Ectodermal cell (in vitro differentiated cells): ENCODE measurements at regions not wholly inside any gene's neighbourhood (a gene's known extent, or its start where the extent isn't known, plus 50 kb on each side); places are given as distances from the start of the nearest gene placed in this dataset.

Source experiments
- H3K27ac ChIP-seq: 2 replicates; pipeline ENCODE4 v1.7.0; 2013; ENCODE audit warnings: mild to moderate bottlenecking, low read depth, low read length; ENCODE audit not compliant: insufficient read depth, poor library complexity, severe bottlenecking
- H3K27me3 ChIP-seq: 2 replicates; pipeline ENCODE4 v1.7.0; 2013; ENCODE audit warnings: mild to moderate bottlenecking, low read length; ENCODE audit not compliant: insufficient read depth, control insufficient read depth, poor library complexity, severe bottlenecking
- H3K36me3 ChIP-seq: one replicate; pipeline ENCODE4 v1.7.0; 2013; ENCODE audit warnings: low read length; ENCODE audit not compliant: control insufficient read depth, insufficient read depth
- H3K4me1 ChIP-seq: one replicate; pipeline ENCODE4 v1.7.0; 2013; ENCODE audit warnings: low read length; ENCODE audit not compliant: control insufficient read depth, insufficient read depth
- H3K4me3 ChIP-seq: 2 replicates; pipeline ENCODE4 v1.7.0; 2013; ENCODE audit warnings: low read depth, low read length, control low read depth; ENCODE audit not compliant: insufficient read depth
- H3K9me3 ChIP-seq: 2 replicates; pipeline ENCODE4 v1.7.0; 2013; ENCODE audit warnings: mild to moderate bottlenecking, low read length, moderate library complexity; ENCODE audit not compliant: control insufficient read depth
- WGBS, 2 experiments: methylation state at CpG; one replicate each; pipeline ENCODE4 v1.1.7; 2013; ENCODE audit warnings: missing lambda C conversion rate in 2 of 2; 5-methylcytosine and 5-hydroxymethylcytosine counted together

DNA sequence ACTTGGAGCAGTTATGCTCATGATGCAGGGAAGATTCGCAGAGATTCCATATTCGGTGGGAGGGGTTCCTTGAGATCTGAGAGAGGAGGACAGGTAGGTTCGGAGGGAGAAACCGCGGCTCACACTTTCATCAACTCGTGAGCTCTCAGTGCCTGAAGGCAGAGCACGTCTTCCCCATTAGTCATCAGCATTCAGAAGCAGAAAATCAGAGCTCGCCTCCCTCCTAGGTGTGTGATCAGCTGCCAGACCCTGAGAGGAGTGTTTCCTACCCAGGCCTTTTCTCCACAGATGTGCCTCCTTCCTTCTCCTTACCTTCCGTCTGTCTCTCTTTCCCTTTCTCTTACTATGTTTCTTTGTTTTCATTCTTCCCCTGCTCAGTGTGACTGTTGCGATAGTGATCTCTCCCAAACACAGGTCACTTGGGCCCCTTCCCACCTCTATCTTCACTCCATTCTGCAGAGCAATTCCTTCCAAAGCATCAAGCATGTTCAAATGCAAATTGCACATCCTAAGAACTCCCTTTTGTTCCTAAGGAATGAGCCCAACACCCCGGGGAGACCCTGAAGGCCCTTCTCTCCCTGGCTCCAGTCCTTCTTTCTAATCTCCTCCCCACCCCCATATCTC lies 389.5 kb downstream of the UQCRFS1 start:
- H3K4me3 ChIP-seq = no peak overlapping the region
- H3K9me3 ChIP-seq = no peaks in the 10 kb centered on the region
- H3K36me3 ChIP-seq = no peaks in the 10 kb centered on the region
- peaks cover 10% of the 10 kb centered on the region for H3K4me1 ChIP-seq
- no peaks in the 10 kb centered on the region for H3K27me3 ChIP-seq
- H3K27ac ChIP-seq = no peak overlapping the region
- WGBS, 2 experiments = 31 to 33% methylated on average over 11 of the region's 11 CpGs

DNA sequence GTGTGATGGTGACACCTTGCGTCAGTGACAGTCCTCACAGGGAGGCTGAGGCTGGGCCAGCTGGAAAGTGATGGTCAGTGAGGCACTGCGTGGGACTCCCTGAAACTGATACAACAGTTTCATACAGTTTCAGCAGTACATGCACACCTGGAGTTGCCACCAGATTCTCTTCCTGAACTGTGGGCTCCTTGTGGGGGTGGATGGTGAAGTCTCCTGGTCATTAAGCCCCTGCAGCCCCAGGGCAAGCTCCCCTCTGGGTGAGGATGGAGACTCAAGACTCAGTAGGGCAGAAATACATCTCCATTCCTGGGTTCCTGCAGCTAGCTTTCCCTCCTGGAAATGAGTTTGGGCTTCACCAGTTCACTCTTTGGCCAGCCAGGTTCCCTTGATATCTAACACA lies 392.7 kb downstream of the UQCRFS1 start:
- WGBS, 2 experiments = 90 to 96% methylated on average over 2 of the region's 2 CpGs
- H3K27ac ChIP-seq = no peak overlapping the region
- H3K36me3 ChIP-seq = no peaks in the 10 kb centered on the region
- H3K27me3 ChIP-seq = no peaks in the 10 kb centered on the region
- no peaks in the 10 kb centered on the region for H3K9me3 ChIP-seq
- H3K4me1 ChIP-seq = peaks cover 10% of the 10 kb centered on the region
- H3K4me3 ChIP-seq = no peak overlapping the region

DNA sequence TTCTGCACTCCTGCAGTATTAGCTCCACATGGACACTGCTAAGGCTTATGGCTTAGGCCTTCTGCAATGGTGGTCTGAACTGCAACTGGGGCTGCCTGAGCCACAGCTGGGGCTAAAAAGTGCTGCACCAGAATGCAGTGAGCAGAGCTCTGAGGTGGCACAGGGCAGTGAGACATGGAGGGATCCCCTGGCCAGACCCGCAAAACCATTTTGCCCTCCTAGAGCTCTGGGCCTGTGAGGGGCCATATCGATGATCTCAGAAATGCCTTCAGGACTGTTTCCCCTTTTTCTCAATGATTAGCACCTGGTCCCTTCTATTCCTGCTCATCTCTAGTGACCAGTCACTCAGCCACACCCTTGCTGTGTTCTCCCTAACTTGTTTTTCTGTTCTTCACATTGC lies 397.7 kb downstream of the UQCRFS1 start:
- H3K9me3 ChIP-seq = no peaks in the 10 kb centered on the region
- H3K4me1 ChIP-seq = no peaks in the 10 kb centered on the region
- H3K27me3 ChIP-seq = no peaks in the 10 kb centered on the region
- no peak overlapping the region for H3K4me3 ChIP-seq
- WGBS, 2 experiments = 66 to 70% methylated on average over 2 of the region's 2 CpGs
- H3K27ac ChIP-seq = no peak overlapping the region
- H3K36me3 ChIP-seq = no peaks in the 10 kb centered on the region

DNA sequence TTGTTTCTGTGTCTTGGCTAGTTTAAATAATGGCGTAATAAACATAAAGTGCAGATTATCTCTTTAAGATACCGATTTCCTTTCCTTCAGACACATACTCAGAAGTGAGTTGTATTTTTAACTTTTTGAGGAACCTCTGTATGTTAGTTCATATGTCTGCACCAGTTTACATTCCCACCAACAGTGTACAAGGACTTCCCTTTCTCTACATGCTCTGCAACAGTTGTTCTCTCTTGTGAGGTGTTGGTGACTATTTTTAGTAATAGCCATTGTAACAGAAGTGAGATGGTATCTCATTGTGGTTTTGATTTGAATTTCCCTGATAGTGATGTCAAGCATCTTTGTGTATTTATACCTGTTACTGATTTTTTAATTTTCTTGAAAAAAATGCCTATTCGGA lies 418.6 kb downstream of the UQCRFS1 start:
- Histone ChIP-seq H3K36me3 (no peaks in the 10 kb centered on the region), H3K4me1 (no peaks in the 10 kb centered on the region), H3K4me3 (no peak overlapping the region), H3K27me3 (peaks cover 41% of the 10 kb centered on the region), H3K27ac (no peak overlapping the region), H3K9me3 (no peaks in the 10 kb centered on the region)
- 92% methylated on average over 2 of the region's 3 CpGs; no CpG with 5 or more reads in 1 of the 2 experiments for WGBS, 2 experiments

DNA sequence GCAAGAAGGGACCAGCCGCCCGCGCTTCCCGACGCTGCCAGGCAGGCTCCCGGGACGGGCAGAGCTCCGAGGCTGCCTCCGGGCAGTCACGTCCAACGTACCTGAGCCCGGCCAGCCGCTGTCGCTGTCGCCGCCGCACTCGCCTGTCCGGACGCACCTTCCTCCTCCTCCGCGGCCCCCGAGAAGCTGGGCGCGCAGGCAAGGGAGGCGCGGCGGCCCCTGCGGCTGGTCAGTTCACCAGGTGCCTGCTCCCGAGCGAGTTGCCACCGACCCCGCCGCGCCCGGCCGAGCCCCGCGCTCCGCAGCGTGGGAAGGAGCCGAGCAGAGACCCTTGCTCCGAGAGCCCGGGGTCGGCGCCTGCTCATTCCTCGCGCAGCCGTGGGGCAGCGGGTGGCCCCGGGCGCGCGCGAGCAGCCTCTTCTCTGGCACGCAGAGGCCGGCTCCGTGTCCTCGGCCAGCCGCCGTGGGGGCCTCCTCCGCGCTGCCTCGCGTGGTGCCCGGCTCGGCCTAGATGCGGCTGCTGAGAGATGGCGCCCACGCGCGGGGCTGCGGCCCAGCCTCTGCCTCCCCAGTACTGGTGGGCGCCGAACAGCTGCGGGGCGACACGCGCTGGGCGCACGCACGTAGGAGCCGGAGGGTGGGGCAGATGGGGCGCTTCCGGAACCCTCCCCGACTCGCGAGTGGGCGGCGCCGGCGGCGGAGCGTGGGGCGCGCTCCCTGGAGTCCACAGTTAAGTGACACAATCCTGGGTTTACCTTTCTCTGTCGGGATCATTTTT lies 419.4 kb downstream of the UQCRFS1 start:
- WGBS, 2 experiments = 4% methylated on average over 97 of the region's 97 CpGs
- H3K4me3 ChIP-seq = peak overlapping the region; percentile 47
- no peaks in the 10 kb centered on the region for H3K4me1 ChIP-seq
- no peaks in the 10 kb centered on the region for H3K36me3 ChIP-seq
- peaks cover 41% of the 10 kb centered on the region for H3K27me3 ChIP-seq
- no peaks in the 10 kb centered on the region for H3K9me3 ChIP-seq
- no peak overlapping the region for H3K27ac ChIP-seq

DNA sequence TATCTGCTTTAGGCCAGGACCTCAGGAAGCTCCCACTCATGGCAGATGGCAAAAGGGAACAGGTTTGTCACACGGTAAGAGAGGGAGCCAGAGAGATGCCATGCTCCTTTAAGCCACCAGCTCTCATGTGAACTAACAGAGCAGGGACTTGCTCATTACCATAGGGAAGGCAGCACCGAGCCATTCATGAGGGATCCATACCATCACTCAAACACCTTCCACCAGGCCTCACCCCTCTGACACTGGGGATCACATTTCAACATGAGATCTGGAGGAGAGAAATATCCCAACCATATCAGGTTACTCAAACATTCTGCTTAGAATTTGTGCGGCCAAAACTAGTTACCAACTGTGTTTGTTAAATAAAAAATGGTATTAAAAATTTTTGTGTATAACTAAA lies 427.0 kb downstream of the UQCRFS1 start:
- no peaks in the 10 kb centered on the region for H3K36me3 ChIP-seq
- no peak overlapping the region for H3K4me3 ChIP-seq
- WGBS, 2 experiments = 21 to 28% methylated on average over 2 to 3 of the region's 3 CpGs
- H3K4me1 ChIP-seq = no peaks in the 10 kb centered on the region
- no peak overlapping the region for H3K27ac ChIP-seq
- no peaks in the 10 kb centered on the region for H3K27me3 ChIP-seq
- no peaks in the 10 kb centered on the region for H3K9me3 ChIP-seq

DNA sequence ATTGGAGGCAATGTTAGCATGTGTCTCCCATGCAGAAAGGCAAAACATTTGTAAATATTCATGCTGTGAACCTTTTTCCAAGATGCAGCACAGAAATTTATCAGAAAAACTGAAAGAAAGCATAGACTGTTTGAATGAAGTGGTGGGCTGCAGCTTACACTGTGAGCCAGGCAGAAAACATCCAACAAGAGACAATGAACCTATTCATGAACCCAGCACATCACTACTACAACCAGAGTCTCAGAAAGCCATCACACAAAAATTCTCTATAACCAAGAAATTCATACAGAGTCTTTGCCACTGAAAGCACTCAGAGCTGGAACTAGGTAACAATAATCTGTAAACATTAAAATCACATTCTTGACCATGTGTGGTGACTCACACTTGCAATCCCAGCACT lies 448.9 kb downstream of the UQCRFS1 start:
- Histone ChIP-seq H3K4me3 (no peak overlapping the region), H3K36me3 (no peaks in the 10 kb centered on the region), H3K4me1 (no peaks in the 10 kb centered on the region), H3K27ac (no peak overlapping the region), H3K27me3 (no peaks in the 10 kb centered on the region), H3K9me3 (peaks cover 3% of the 10 kb centered on the region)

DNA sequence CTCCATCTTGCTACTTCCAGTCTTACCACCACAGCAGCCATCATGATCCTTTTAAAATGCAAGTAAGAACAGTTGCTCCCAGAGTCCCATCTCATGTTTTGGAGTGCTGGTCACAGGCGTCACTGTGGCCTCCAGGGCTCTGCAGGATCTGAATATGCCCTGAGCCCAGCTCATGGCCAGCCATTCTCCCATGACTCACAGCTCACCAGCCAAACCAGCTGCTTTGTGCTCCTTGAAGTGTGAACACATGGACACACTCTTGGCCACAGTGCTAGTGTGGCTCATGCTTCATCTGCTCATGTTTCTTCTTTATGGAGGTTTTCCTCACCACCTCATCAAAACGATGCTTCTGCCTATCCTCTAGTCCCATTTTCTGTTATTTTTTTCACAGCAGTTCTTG lies 466.5 kb downstream of the UQCRFS1 start:
- Histone ChIP-seq H3K9me3 (no peaks in the 10 kb centered on the region), H3K4me3 (no peak overlapping the region), H3K27me3 (no peaks in the 10 kb centered on the region), H3K4me1 (no peaks in the 10 kb centered on the region), H3K36me3 (no peaks in the 10 kb centered on the region), H3K27ac (no peak overlapping the region)
- 93 to 95% methylated on average over 2 of the region's 2 CpGs for WGBS, 2 experiments

DNA sequence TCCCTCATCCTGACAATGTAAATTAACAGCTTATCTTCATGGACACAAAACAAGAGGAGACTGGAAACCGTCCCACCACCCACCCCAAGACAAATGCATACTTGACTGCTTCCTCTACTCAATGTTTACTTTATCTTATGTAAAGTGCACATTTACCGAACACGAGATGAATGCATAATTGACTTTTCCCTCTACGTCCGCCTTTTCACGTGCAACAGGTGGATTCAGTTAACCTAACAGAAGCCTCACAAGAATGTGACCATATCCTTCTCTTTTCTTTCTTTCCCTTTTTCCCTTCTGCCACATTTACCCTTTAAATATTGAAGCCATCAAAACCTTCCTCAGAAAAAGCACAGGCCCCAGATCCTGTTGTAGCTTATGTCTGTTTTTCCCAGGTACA lies 468.0 kb downstream of the UQCRFS1 start:
- no peak overlapping the region for H3K4me3 ChIP-seq
- WGBS, 2 experiments = 85% methylated on average over 6 of the region's 6 CpGs
- H3K27me3 ChIP-seq = no peaks in the 10 kb centered on the region
- no peaks in the 10 kb centered on the region for H3K36me3 ChIP-seq
- H3K27ac ChIP-seq = no peak overlapping the region
- H3K4me1 ChIP-seq = no peaks in the 10 kb centered on the region
- H3K9me3 ChIP-seq = no peaks in the 10 kb centered on the region

DNA sequence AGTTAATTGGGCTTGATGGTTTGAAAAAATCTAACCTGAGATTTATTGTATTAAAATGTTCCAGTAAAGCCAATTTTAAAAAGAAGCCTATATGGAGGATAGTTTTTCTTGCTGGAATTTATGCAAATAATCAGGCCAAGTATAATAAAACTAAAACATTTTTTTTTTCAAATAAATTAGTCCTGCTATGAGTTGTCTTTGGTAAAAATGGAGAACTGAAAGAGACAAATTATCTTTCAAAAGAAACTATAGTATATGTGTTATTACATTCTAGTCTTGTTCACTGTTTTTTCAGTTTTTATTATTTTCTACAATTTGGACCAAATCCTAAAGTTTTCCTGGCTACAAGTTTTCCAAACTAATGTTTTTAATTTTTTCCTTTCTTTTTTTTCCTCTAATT lies 468.9 kb downstream of the UQCRFS1 start:
- Histone ChIP-seq H3K27ac (no peak overlapping the region), H3K4me3 (no peak overlapping the region), H3K4me1 (no peaks in the 10 kb centered on the region), H3K9me3 (no peaks in the 10 kb centered on the region), H3K27me3 (no peaks in the 10 kb centered on the region), H3K36me3 (no peaks in the 10 kb centered on the region)
